Astrocyte (in vitro differentiated cells and primary cell): ENCODE measurements at regions not wholly inside any gene's neighbourhood (a gene's known extent, or its start where the extent isn't known, plus 50 kb on each side); places are given as distances from the start of the nearest gene placed in this dataset.

Experiments used
- EZH2 ChIP-seq: IDR thresholded peaks from 2 replicates; pipeline ENCODE4 v1.6.1; 2012; ENCODE audit warnings: mild to moderate bottlenecking, low read length, inconsistent platforms; ENCODE audit not compliant: insufficient read depth
- TF ChIP-seq, protein P1 (sequence below): IDR thresholded peaks from 2 replicates; pipeline ENCODE4 v1.5.1; 2011; ENCODE audit warnings: low read depth, mild to moderate bottlenecking, inconsistent platforms, low read length, moderate library complexity; ENCODE audit not compliant: insufficient read depth

DNA sequence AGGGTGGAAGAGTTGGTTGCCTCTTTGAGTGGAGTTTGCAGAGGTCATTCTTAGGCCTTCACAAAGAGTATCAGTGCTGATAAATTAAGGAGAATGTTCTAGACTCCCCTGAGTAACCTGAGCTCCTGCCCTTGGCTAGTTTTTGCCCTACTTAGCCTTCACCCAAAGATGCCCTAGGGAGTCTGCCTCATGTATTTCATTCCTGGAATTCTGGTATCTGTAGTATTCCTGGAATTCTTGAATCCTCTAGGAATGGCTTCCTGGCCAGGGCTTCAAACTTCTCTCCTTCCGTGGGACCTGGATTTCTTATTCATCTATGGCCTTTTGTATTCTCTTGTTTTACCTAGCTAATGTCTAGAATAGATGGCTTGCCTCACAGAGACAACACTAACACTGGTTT lies 701.1 kb downstream of the NOVA1 start:
- TF ChIP-seq EZH2 = no peak
- TF ChIP-seq, protein P1, sequence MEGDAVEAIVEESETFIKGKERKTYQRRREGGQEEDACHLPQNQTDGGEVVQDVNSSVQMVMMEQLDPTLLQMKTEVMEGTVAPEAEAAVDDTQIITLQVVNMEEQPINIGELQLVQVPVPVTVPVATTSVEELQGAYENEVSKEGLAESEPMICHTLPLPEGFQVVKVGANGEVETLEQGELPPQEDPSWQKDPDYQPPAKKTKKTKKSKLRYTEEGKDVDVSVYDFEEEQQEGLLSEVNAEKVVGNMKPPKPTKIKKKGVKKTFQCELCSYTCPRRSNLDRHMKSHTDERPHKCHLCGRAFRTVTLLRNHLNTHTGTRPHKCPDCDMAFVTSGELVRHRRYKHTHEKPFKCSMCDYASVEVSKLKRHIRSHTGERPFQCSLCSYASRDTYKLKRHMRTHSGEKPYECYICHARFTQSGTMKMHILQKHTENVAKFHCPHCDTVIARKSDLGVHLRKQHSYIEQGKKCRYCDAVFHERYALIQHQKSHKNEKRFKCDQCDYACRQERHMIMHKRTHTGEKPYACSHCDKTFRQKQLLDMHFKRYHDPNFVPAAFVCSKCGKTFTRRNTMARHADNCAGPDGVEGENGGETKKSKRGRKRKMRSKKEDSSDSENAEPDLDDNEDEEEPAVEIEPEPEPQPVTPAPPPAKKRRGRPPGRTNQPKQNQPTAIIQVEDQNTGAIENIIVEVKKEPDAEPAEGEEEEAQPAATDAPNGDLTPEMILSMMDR = no peak
